ENCODE measurements at regions not wholly inside any gene's neighbourhood (a gene's known extent, or its start where the extent isn't known, plus 50 kb on each side); places are given as distances from the start of the nearest gene placed in this dataset.

DNA sequence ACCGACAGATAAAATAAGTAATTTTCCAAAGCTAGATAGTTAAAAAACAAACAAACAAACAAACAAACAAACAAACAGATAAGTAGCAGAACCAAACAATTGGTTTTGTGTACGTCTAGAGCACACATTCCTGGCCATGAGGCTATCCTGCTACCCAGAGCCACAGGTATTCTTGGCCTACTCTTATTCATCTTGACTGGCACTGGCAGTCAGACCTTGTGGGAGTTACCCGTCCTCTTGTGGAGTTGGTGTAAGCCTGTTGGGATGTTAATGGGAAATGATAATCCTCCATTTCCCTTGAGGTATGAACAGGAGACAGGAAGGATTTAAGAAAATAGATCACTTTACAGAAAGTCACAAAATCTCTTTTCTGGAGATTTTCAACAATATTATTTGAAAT, 142.4 kb upstream of the MEOX2 start:
- Histone ChIP-seq H3K4me3 (ENCODE audit: low read length, poor library complexity, severe bottlenecking) (no peak overlapping the region), H3K4me2 (ENCODE audit: low read depth, low read length, poor library complexity, severe bottlenecking) (no peak overlapping the region), H3K4me1 (ENCODE audit: insufficient read depth, low read length, poor library complexity, severe bottlenecking) (no peaks in the 10 kb centered on the region), H3K9me3 (ENCODE audit: insufficient read depth, low read depth, low read length) (no peaks in the 10 kb centered on the region), H3F3A (ENCODE audit: low read depth) (no peaks in the 10 kb centered on the region), H3K9ac (ENCODE audit: low read depth, low read length, poor library complexity, severe bottlenecking) (no peak overlapping the region), H3K36me3 (ENCODE audit: insufficient read depth, low read length) (no peaks in the 10 kb centered on the region), H3K27me3 (ENCODE audit: insufficient read depth, low read length, poor library complexity, severe bottlenecking) (no peaks in the 10 kb centered on the region), H4K20me1 (ENCODE audit: insufficient read depth, low read length, poor library complexity, severe bottlenecking) (no peaks in the 10 kb centered on the region), H2AFZ (ENCODE audit: low read length) (no peak overlapping the region), H3K79me2 (ENCODE audit: insufficient read depth, low read length) (no peaks in the 10 kb centered on the region), H3K9me2 (replicated peaks; ENCODE audit: low read depth, low read length) (no peaks in the 10 kb centered on the region)
- no peak for TF ChIP-seq EZH2phosphoT487 (IDR thresholded peaks at IDR 0.05; ENCODE audit: borderline replicate concordance)
- no peak for TF ChIP-seq CTCF (conservative IDR thresholded peaks at IDR 0.05; ENCODE audit: low read length)

GRCh38 chr7:15821484-15822427, 135.3 kb upstream of the MEOX2 start:
- TF ChIP-seq CTCF (conservative IDR thresholded peaks at IDR 0.05; ENCODE audit: low read length) (no peak), EZH2phosphoT487 (IDR thresholded peaks at IDR 0.05; ENCODE audit: borderline replicate concordance) (no peak)
- Histone ChIP-seq H3K4me1 (ENCODE audit: insufficient read depth, low read length, poor library complexity, severe bottlenecking) (no peaks in the 10 kb centered on the region), H3K4me2 (ENCODE audit: low read depth, low read length, poor library complexity, severe bottlenecking) (no peak overlapping the region), H3K79me2 (ENCODE audit: insufficient read depth, low read length) (no peaks in the 10 kb centered on the region), H3K9ac (ENCODE audit: low read depth, low read length, poor library complexity, severe bottlenecking) (no peak overlapping the region), H2AFZ (ENCODE audit: low read length) (no peak overlapping the region), H4K20me1 (ENCODE audit: insufficient read depth, low read length, poor library complexity, severe bottlenecking) (no peaks in the 10 kb centered on the region), H3K36me3 (ENCODE audit: insufficient read depth, low read length) (no peaks in the 10 kb centered on the region), H3F3A (ENCODE audit: low read depth) (no peaks in the 10 kb centered on the region), H3K9me3 (ENCODE audit: insufficient read depth, low read depth, low read length) (no peaks in the 10 kb centered on the region), H3K27me3 (ENCODE audit: insufficient read depth, low read length, poor library complexity, severe bottlenecking) (no peaks in the 10 kb centered on the region), H3K9me2 (replicated peaks; ENCODE audit: low read depth, low read length) (no peaks in the 10 kb centered on the region), H3K4me3 (ENCODE audit: low read length, poor library complexity, severe bottlenecking) (no peak overlapping the region)

DNA sequence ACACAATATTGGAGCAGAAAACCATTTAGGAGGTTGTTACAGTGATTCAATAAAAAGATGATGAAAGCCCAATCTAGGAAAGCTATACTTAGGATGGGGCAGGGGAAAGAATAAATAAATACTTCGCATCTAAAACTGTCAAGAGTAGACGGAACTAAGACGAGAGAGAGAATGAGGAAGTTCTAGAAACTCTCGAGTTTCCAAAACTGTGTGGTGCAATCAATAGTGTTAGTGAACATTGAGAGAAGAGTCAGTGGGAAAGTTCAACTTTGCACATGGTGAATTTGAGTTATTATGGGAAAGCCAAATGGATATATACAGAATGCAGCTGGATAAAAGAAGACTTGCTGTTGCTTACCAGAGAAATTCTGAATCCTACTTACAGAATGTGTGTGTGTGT, 133.8 kb upstream of the MEOX2 start:
- Histone ChIP-seq H3K4me3 (ENCODE audit: low read length, poor library complexity, severe bottlenecking) (no peak overlapping the region), H3K27me3 (ENCODE audit: insufficient read depth, low read length, poor library complexity, severe bottlenecking) (no peaks in the 10 kb centered on the region), H4K20me1 (ENCODE audit: insufficient read depth, low read length, poor library complexity, severe bottlenecking) (no peaks in the 10 kb centered on the region), H3K9ac (ENCODE audit: low read depth, low read length, poor library complexity, severe bottlenecking) (no peak overlapping the region), H2AFZ (ENCODE audit: low read length) (no peak overlapping the region), H3K36me3 (ENCODE audit: insufficient read depth, low read length) (no peaks in the 10 kb centered on the region), H3K4me2 (ENCODE audit: low read depth, low read length, poor library complexity, severe bottlenecking) (no peak overlapping the region), H3K9me2 (replicated peaks; ENCODE audit: low read depth, low read length) (no peaks in the 10 kb centered on the region), H3K9me3 (ENCODE audit: insufficient read depth, low read depth, low read length) (no peaks in the 10 kb centered on the region), H3F3A (ENCODE audit: low read depth) (no peaks in the 10 kb centered on the region), H3K79me2 (ENCODE audit: insufficient read depth, low read length) (no peaks in the 10 kb centered on the region), H3K4me1 (ENCODE audit: insufficient read depth, low read length, poor library complexity, severe bottlenecking) (no peaks in the 10 kb centered on the region)
- TF ChIP-seq EZH2phosphoT487 (IDR thresholded peaks at IDR 0.05; ENCODE audit: borderline replicate concordance): no peak
- TF ChIP-seq CTCF (conservative IDR thresholded peaks at IDR 0.05; ENCODE audit: low read length): no peak
